Activated CD8-positive, alpha-beta memory T cell treated with anti-CD3 and anti-CD28 coated beads for 36 hours (primary cell): ENCODE measurements at regions not wholly inside any gene's neighbourhood (a gene's known extent, or its start where the extent isn't known, plus 50 kb on each side); places are given as distances from the start of the nearest gene placed in this dataset.

ENCODE experiments used
- CTCF ChIA-PET: fragments of 350-600 bp; sonication (Branson Sonifier 250); formaldehyde crosslinking; loops from one replicate; lab custom pipeline; 2021; ENCODE audit warnings: antibody characterized with exemption; lab: Charles Lee
- POLR2A ChIA-PET: fragments of 350-600 bp; sonication (Branson Sonifier 250); formaldehyde crosslinking; loops from one replicate; lab custom pipeline; 2021; ENCODE audit warnings: antibody characterized with exemption; lab: Charles Lee

DNA sequence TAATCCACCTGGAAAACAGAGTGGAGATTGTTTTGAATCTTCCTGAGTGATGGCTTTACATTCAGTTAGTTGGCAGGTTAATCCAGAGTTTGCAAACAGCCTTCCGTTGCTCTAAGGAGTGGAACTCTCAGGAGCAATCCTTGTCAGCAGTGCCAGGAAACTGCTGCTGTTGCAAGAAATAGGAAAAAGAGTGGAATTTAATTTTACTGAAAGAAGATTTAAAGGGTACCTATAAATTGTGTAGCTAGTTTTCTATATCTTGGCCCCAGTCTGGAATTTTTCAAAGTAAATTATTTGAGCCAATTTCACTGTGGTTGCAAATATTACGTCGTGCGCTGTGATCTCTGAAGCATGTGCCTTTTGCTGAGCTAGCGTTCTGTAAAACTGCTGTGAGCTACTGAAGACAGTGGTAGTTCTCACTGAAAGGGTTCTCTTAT, 55.5 kb upstream of the SLC5A12 start:
- ChIA-PET POLR2A (no interaction called here), CTCF (no interaction called here)

DNA sequence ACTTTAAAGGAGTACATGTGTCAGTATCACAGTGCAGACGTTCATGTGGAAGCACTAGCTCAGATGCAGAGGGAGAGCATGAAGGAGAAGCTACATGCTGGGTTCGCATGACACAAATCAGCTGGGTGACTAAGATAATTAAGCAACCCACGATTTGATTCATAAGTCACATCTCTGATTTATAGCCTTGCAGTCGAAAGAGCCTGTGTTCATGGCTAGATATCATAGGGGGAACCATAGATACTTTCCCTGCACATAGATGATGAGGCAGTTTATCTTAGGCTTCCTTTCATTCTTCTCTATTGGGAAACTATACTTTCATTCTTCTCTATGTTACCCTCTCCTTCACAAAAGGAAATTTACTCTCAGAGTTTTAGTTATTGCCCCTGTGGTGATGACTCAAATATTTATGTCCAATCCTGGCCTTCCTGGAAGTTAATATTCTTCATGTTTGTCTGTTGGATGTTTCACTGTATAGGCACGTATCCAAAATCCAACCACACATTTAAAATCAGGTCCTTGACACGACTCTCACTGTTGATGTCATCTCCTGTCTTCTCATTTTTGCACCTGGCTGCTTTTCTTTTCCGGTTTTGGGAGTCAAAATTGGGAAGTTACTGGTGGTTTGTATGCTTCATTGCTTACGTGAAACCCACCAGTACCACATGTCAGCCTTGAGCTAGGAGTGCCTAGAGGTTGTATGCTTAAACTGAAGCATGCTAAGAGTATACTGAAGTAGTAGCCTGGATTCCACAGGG, 56.3 kb upstream of the SLC5A12 start:
- CTCF ChIA-PET = no interaction called here
- POLR2A ChIA-PET = no interaction called here

DNA sequence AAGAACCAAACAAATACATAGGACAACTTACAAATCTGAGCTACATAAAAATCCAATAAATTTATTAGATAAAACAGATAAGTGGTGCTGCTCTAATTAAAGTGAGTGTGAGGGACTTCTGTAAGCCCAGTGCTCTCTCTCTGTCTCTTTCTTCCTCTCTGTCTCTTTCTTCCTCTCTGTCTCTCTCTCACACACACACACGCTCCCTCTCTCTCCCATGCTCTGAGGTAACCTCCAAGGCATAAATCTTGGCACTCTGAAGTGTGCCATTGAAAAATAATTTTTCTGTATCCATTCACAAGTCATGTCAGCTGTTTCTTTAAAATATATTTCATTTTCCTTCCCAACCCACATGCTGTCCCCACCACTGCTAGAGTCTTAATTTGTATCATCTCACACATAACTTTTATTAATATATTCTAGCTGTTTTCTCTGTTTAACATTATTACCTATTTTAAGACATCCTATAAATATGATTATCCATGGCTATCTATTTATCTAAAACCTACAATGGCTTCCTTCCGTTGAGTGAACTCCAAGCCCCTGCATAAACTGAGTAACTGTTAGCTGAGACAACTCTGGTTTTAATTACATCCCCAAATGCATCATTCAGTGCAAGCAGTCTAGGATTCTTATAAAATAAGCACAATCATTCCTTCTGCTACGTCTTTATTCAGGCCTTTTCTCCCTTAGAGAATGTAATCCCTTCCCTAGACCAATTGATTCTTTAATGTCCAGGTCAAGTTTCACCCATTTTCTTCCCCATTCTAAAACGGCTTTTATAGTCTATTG, 57.4 kb upstream of the SLC5A12 start:
- CTCF ChIA-PET = no interaction called here
- POLR2A ChIA-PET = no interaction called here

DNA sequence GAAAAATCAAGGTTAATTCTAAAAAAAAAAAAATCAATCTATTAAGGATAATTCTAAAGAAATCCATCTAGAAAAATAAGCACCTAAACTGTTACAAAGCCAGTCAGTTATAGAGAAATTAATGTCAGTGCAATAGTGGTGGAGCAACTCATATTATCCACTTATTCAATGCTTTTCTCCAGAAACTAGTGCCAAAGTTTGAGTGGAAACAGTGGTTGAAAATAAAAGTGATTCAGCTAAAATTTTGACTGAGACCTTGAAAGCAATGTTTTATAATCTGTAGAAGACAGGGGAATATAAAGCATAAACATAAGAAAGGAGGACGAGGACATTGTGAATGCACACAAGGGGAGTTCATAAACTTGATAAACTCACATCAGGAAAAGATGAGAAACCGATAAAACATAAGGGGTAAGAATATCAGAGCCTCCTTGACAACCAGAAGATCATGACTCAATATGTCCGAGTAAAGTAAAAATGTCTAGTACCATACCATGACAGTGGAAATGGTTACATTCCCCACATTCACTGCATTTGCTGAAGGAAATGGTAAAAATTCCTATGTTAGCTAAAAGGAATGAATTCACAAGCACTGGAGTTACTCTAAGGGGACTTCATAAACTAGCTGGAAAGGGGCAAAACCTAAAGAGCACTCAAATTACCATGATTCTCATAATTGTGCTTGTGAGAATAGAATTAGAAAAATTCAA, 58.7 kb upstream of the SLC5A12 start:
- POLR2A ChIA-PET = no interaction called here
- CTCF ChIA-PET = no interaction called here

DNA sequence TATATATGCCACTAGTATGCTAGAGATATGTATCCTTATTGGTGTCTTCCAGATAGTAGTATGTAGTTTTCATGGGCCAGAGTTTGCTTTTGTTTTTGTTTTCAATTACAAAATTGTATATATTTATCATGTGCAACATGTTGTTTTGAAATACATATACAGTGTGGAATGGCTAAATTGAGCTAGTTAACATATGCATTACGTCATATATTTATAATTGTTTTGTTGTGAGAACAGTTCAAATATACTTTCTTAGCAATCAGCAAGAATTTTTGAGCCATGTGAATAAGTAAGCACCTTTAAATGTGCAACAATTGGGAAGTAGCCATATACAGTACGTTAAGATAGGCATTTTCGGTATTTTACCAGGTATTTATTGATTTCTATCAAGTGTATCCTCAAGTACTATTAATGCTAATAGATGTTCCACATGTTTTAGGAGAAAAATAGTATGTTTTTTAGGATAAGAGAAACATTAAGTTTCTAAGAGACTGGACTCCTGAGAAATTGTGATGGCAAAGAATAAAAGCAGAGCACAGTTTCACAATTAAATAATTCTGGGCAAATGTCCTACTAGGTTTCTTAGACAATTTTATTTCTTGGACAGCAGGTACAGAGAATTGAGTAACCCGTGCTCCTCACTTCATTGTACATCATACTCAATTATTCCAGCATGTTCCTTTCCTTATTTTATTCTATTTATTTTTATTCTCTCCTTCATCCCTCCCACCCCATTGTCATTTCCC, 60.5 kb upstream of the SLC5A12 start:
- ChIA-PET CTCF (no interaction called here), POLR2A (no interaction called here)

DNA sequence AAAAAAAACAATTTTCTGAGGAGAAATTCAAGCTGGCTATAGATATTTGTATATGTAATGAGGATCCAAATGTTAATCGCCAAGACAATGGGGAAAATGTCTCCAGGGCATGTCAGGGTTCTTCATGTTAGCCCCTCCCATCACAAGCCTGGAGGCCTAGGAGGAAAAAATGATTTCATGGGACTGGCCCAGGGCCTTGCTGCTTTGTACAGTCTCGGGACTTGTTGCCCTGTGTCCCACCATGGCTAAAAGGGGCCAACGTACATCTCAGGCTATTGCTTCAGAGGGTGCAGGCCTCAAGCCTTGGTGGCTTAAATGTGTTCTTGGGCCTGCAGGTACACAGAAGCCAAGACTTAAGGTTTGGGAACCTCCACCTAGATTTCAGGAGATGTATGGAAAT, 62.1 kb upstream of the SLC5A12 start:
- CTCF ChIA-PET = no interaction called here

DNA sequence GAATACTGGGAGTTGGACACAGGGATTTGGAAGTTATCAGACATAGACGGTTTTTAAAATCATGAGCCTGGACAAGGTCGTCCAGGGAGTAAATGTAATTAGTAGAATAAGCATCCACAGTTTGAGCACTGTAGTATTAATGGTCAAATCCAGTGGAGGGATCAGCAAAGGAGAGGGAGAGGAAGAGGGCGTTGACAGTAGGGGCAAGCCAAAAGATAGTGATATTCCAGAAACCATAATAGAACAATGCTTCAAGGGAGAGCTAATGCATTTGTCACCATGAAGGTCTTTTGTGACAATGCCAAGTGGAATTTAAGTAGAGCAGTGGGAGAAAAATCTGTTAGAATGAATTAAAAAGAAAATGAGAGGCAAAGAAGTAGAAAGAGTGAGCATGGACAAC, 68.9 kb upstream of the SLC5A12 start:
- CTCF ChIA-PET = interaction anchor here (1.4 kb wide), 1 partner anchor 10 kb away, joined by 3 read pairs; no protein-coding TSS in a partner anchor
- POLR2A ChIA-PET = no interaction called here

More for the DNA sequence above, 62.1 kb upstream of the SLC5A12 start:
- POLR2A ChIA-PET = no interaction called here

DNA sequence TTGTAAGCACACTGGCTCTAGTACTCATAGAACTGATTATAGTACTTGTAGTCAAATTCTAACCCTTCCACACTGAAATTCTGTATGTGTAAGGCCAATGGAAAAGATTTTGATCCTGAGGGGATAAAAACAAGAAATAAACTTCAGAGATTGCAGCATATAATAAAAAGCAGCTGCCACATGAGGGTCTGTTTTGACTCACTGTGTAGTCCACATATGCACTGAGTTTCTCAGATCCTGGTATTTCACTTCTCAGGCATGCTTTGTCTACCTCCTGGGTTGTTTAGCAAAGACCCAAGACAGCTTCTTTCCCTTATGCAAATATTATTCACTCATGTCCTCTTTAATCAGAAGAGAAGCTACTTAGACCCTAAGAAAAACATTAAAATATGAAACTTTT, 71.1 kb upstream of the SLC5A12 start:
- ChIA-PET POLR2A (no interaction called here), CTCF (no interaction called here)

DNA sequence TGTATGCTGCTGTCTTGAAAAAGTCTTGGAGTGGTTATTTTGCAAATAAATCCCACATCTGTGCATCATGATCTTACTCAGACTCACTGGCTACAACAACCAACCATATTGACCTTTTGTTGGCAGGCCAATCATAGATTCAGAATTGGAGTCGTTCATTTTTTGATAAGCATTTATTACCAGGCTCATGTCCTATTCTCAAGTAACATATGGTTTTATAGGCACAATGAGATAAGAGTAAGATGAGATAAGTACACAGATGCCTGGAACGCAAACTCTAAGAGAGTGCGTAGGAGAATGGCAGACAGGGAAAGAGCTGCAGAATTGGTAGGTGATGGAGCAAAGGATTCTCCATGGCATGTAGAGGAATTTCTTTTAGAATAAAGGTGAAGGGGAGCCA, 71.6 kb upstream of the SLC5A12 start:
- ChIA-PET CTCF (no interaction called here), POLR2A (no interaction called here)

DNA sequence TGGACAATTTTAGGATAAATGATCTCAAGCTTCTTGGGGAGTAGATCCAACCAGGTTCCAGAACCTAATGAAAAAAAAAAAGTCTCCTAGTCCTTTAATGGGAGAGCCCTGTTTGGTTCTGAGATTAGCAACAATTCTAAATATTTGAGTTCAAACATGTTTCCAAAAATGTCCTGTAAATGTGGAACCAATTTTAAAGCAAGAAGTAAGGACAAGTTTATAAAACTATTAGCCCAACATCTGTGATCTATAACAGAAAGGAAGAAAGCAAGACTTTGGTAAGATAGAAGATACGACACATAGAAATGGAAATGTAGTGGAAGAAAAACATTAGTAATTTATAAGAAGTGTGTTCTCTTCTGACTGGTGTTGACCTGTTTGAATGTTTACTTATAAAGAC, 79.7 kb upstream of the SLC5A12 start:
- ChIA-PET POLR2A (no interaction called here), CTCF (no interaction called here)

DNA sequence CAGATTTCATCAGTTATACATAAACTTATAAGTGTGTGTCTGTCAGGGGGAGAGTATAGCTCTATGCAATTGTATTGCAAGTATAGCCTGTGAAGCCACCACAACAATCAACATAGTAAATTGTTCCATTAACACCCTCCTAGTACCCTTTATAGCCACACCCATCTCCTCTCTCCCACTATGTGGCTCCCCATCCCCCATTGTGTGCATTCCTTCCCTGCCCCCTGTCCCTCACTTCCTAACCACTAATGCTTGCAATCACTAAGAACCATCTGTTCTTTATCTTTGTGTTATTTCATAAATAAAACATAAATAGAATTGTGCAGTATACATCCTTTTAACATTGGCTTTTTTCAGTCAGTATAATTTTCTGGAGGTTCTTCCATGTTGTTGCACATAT, 83.1 kb upstream of the SLC5A12 start:
- POLR2A ChIA-PET = no interaction called here
- CTCF ChIA-PET = no interaction called here

DNA sequence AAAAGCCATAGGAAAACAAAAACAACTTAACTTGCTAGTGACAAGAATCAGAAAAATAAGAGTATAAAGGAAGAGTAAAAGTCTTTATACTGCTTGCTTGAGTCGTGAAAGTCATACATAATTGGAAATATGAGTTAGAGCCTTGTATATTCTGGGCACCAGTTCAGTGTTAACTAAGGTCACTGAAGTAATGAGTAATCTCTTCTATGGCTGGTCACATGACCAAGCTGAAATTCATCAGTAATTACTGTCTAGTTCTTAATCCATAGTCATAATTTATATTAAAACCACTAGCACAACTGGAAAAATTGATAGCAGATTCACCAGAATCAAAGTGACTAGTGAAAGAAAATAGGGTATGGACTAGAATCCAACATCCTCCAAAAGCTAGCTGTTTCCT, 84.4 kb upstream of the SLC5A12 start:
- ChIA-PET CTCF (no interaction called here), POLR2A (no interaction called here)

DNA sequence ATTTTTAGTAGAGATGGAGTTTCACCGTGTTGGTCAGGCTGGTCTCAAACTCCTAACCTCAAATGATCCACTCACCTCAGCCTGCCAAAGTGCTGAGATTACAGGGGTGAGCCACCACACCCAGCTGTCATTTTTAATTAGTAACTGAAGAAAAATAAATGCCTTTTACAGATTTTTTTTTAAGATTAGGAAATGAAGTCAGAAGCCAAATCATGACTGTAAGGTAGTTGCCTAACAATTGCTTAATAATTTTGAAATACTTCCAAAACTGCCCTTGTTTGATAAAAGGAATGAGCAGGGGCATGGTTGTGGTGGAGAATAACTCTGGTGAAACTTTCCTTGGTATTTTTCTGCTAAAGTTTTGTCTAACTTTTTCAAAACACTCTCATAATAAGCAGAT, 98.9 kb upstream of the SLC5A12 start:
- CTCF ChIA-PET = no interaction called here
- POLR2A ChIA-PET = interaction anchor here (0.7 kb wide), 1 partner anchor 1357 kb away, joined by 3 read pairs; no protein-coding TSS in a partner anchor

DNA sequence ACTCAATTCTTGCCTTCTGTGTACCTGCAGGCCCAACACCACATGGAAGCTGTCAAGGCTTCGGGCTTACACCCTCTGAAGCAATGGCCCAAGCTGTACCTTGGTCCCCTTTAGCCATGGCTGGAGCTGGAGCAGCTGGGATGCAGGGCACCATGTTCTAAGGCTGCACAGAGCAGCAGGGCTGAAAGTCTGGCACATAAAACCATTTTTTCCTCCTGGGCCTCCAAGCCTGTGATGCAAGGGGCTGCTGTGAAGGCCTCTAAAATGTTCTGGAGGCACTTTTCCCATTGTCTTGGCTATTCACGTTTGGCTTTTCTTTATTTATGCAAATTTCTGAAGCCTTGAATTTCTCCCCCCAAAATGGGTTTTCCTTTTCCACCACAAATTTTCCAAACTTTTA, 102.1 kb upstream of the SLC5A12 start:
- ChIA-PET CTCF (no interaction called here), POLR2A (no interaction called here)

DNA sequence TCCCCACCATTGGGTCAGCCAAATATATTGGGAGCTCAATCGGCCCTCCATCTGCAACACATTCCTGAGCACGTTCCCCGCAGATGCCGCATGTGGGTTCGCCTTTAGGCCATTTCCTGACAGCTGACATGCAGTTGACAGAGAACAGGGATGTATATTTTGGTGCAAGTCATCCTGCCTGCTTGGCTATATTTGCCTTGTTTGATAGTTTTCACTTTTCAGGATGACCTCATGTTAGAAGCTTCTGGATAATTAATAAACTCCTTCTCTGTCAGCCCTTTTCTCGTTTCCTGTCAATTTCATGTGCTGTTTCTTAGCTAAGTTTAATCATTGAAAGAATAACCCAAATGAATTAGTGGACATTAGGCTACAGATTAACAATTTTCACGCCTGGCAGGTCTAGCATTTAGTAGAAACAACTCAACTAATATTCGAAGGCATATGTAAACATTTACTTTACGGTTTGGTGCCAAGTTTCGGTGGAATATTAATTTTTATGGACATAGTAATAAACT, 105.8 kb upstream of the SLC5A12 start:
- POLR2A ChIA-PET = no interaction called here
- CTCF ChIA-PET = no interaction called here

DNA sequence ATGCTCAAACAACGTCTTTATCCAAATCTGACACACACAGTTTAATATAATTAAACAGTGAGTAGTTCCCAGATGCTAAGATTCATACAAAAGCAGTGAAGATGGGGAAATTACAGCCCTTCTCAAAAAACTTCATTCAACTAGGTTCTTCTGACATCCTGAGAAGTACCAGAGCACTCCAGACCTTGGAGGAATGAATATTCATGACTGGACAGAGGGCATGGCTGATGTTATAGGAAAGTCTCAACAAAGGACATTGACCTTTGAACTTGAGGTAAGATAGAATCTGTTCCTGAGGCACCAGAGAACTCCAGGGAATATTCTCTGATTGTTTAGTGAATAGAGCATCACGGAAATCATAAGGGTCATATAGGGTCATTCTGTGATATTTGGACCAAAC, 106.4 kb upstream of the SLC5A12 start:
- ChIA-PET CTCF (interaction anchor here (0.6 kb wide), 1 partner anchor 178 kb away, joined by 4 read pairs; no protein-coding TSS in a partner anchor), POLR2A (no interaction called here)

DNA sequence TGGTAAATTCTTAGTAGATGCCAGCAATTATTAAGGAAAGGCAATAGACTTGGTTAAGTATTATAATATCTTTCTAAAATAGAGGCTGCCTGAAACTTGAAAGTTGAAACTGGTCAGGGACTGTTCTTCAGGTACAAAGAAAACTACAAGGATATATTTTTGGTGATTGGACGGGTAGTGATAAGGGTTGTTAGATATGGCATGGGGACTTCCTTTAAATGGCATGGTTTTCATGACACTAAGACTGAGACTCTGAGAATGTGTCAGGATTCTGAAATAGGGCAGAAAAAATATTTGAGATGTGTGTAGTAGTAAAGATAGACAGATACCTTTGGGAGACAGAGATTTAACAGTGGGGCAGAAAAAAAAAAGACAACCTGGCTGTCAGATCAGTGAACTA, 108.4 kb upstream of the SLC5A12 start:
- ChIA-PET CTCF (no interaction called here), POLR2A (no interaction called here)

DNA sequence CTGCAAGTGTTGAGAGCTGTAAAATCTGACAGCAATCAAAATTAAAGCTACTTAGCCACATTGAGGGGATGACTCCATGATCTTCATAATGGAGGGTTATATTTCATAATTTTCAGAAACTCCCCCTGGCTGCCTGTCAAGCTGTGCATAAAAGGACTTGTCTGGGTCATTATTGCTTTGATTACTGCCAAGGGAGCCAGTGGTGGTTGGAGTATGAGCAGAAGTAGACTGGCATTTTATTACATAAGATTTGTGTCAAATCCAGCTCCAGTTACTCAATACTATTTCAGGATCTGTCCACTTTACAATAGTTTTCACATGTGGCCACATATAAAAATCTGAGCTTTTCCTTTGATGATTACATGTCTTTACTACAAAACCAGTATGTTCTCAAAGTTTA, 108.9 kb upstream of the SLC5A12 start:
- CTCF ChIA-PET = no interaction called here
- POLR2A ChIA-PET = no interaction called here

DNA sequence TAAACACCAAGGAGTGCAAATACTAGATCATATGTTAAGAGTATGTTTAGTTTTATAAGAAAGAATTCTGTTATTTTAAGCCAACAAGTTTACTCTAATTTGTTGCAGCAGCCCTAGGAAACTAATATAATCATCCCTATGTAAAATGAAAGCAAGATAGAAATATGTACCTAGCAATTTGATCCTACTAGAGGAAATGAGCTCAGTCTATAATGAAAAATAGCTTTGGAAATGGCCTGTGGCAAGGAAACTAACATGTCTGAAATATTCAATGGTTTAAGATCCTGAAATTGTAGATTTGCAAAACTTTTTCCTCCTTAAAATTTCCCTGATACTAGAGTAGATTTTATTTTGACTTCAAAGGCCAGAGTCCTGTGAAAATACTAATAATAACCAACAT, 112.7 kb upstream of the SLC5A12 start:
- CTCF ChIA-PET = no interaction called here

More for the DNA sequence above, 112.7 kb upstream of the SLC5A12 start:
- POLR2A ChIA-PET = no interaction called here
